WI38 (cell line): ENCODE measurements at regions not wholly inside any gene's neighbourhood (a gene's known extent, or its start where the extent isn't known, plus 50 kb on each side); places are given as distances from the start of the nearest gene placed in this dataset.

ENCODE experiments used
- H3K4me3 ChIP-seq: 2 replicates; pipeline ENCODE4 v1.5.1; 2011; ENCODE audit warnings: low read depth, mild to moderate bottlenecking, control low read depth, low read length
- TF ChIP-seq, protein P1 (sequence below): IDR thresholded peaks from 2 replicates; pipeline ENCODE4 v1.5.1; 2012; ENCODE audit warnings: low read depth, mild to moderate bottlenecking, control low read depth, low read length

DNA sequence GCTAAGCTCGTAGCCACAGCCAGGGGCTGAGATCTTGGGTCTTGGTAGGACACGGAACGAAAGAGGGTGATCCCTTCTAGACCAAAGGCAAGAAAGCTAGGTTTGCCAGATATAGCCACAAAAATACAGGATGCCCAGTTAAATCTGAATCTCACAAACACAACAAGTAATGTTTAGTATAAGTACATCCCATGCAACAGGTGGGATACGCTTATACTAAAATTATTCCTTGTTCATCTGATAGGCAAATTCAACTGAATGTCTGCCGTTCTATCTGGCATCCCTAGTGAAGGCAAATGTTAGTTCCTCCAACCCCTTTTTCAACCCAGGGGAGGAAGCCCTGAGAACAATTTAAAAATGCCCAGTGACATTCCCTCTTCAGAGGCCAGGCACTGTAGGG, 131.1 kb upstream of the MGMT start:
- no peak overlapping the region for H3K4me3 ChIP-seq
- TF ChIP-seq, protein P1, sequence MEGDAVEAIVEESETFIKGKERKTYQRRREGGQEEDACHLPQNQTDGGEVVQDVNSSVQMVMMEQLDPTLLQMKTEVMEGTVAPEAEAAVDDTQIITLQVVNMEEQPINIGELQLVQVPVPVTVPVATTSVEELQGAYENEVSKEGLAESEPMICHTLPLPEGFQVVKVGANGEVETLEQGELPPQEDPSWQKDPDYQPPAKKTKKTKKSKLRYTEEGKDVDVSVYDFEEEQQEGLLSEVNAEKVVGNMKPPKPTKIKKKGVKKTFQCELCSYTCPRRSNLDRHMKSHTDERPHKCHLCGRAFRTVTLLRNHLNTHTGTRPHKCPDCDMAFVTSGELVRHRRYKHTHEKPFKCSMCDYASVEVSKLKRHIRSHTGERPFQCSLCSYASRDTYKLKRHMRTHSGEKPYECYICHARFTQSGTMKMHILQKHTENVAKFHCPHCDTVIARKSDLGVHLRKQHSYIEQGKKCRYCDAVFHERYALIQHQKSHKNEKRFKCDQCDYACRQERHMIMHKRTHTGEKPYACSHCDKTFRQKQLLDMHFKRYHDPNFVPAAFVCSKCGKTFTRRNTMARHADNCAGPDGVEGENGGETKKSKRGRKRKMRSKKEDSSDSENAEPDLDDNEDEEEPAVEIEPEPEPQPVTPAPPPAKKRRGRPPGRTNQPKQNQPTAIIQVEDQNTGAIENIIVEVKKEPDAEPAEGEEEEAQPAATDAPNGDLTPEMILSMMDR, result no peak

DNA sequence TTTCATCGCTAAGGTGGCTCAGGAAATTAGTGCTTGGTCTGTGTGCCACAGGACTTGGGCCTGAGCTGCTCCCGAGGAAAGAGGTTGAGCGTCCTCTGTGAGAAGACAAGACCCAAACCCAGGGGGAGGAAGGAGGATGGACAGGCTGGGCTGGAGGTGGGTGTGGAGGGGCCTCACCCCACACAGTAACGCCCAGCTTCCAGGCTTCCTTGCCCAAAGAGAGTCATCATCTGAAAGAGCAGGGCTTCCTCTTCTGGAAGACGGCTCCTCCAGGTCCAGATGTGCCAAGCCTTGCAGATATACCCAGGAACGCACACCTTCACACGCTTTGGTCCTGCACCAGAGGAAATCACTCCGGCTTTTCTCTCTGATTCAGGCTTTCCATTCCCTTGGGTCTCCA, 127.8 kb upstream of the MGMT start:
- H3K4me3 ChIP-seq, result no peak overlapping the region
- TF ChIP-seq, protein P1, result no peak

DNA sequence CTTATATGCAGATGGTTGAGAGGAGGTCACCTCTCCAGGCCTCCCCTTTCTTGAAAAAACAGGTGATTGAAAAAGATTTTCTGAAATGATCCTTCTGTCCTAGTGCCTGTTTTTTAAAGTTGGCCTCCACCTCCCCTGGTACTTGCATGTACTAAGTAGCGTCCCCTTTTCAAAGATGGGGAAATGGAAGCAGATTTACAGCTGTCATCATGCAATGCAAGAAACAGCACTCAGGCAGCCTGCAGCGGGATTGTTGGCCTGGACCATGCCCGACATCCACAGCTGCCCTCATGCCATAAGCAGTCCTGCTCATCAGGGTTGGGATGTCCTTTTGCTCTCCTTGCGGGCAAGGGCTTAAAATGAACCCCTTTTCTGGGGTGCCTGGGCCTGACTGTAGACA, 127.2 kb upstream of the MGMT start:
- no peak overlapping the region for H3K4me3 ChIP-seq
- TF ChIP-seq, protein P1, result no peak

DNA sequence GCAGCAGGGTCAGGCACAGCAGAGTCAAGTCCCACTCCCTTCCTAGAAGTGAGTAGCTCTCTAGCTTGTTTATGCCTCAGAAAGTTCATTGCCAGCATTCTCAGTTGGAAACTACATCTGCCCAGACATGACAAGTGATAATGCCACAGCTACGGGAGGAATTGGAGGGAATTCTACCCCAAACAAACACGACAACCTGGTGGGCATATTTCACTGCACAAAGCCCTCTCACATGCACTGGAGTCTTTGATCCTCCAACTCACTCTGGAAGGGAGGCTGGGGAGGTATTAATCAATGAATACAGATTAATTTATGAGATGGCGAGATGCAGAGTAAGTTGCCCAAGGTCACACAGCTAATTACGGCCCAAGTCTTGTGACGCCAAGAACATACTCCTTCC, 126.0 kb upstream of the MGMT start:
- TF ChIP-seq, protein P1, result no peak
- no peak overlapping the region for H3K4me3 ChIP-seq

DNA sequence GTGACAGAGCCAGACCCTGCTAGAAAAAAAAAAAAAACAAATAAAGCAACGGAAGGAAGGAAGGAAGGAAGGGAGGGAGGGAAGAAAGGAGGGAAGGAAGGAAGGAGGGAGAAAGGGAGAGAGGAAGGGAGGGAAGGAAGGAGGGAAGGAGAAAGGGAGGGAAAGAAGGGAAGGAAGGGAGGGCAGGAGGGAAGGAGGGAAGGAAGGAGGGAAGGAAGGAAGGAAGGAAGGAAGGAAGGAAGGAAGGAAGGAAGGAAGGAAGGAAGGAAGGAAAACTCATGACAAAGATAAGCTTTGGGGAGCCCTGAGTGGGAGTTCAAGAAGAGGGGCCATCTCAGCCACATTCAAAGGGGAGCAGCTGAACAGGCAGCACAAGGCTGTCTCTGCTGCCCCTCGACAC, 124.7 kb upstream of the MGMT start:
- TF ChIP-seq, protein P1, result no peak
- no peak overlapping the region for H3K4me3 ChIP-seq

DNA sequence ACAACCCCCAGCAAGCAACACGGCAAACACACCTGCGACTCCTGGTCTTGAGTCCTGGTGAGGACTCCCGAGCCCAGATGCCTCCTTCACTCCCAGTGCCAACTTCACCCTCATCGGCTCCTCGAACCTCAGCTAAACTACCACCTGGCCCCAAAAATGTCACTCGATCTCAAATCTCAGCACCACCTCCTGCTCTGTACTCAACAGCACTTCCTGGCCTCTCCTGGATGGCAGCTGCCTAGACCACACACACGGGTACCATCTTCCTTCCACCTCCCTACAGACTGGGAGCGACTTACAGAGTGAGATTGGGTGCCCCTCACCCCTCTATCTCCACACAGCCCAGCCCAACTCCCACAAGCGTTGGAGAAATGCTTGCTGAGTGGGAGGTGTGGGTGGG, 123.9 kb upstream of the MGMT start:
- no peak overlapping the region for H3K4me3 ChIP-seq

DNA sequence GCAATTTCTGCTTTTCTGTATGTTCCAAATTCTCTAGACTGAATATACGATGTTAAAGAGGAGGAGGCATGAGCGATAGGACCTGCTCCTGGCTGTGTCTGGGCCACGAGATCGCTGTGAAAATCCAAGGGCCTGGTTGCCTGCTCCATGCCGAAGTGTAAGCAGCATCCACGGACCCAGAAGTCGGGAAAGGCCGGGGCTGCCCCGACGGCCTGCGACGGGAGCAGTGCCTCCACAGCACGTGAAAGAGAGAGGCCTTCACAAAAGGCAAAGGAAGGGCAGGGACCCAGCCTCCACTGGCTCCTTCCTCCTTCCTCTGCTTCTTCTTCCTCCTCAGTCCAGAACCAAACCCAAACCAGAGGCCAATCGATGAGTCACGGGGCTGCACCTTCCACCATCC, 122.9 kb upstream of the MGMT start:
- H3K4me3 ChIP-seq, result no peak overlapping the region
- TF ChIP-seq, protein P1, result no peak

More for the DNA sequence above, 123.9 kb upstream of the MGMT start:
- TF ChIP-seq, protein P1, result no peak
